ENCODE measurements at regions not wholly inside any gene's neighbourhood (a gene's known extent, or its start where the extent isn't known, plus 50 kb on each side); places are given as distances from the start of the nearest gene placed in this dataset.

GRCh38 chr6:14635934-14636591, 518.5 kb downstream of the CD83 start:
- TF ChIP-seq POLR2AphosphoS5 (IDR thresholded peaks at IDR 0.05) (no peak), POLR2A (IDR thresholded peaks at IDR 0.05) (no peak)

Data from upper lobe of left lung (tissue), 4 donors.